ENCODE measurements at regions not wholly inside any gene's neighbourhood (a gene's known extent, or its start where the extent isn't known, plus 50 kb on each side); places are given as distances from the start of the nearest gene placed in this dataset.

DNA sequence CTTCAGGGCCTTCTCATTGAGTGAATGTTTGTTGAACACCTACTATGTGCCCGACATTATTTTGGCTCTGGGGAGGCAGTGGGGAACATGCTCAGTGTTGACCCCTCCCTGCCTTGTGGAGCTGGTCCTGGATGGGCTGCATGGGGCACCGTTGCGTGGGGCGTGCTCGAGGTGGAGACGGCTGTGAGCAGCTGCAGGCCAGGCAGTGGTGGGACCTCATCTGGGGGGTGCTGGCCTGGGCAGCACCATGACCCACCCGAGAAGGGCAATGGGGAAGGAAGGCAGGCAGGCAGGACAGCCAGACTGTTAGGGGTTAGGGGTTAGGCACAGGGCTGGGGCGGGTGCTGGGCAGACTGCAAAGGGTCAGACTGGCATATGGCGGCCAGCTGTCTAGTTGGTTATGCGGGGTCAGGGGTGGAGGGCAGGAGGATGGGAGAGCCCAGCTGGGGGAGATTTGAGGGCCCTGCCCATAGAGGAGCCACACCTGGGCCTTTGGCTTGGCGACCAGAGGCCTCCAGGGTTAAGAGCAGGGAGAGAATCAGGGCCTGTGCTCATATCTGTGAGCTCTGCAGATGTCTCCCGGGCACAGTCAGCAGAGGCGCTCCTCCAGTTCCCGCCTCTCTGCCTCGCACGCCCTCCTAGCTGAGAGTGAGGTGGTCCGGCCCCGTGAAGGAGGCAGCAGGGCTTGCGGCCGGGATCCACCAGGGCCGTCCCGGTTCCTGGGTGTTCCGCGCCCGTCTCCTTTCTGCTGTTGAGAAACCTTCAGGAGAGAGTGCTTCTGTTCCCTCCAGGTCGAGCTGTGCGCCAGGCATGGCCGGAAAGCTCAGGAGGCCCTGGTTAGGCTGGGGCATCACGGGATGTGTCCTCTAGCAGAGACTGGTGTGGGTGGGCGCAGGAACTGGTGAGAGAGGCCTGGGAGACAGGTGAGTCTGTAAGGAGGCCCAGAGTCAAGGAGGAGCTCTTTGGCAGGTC is 73.3 kb downstream of the RGS12 start:
- TF ChIP-seq, protein P1, sequence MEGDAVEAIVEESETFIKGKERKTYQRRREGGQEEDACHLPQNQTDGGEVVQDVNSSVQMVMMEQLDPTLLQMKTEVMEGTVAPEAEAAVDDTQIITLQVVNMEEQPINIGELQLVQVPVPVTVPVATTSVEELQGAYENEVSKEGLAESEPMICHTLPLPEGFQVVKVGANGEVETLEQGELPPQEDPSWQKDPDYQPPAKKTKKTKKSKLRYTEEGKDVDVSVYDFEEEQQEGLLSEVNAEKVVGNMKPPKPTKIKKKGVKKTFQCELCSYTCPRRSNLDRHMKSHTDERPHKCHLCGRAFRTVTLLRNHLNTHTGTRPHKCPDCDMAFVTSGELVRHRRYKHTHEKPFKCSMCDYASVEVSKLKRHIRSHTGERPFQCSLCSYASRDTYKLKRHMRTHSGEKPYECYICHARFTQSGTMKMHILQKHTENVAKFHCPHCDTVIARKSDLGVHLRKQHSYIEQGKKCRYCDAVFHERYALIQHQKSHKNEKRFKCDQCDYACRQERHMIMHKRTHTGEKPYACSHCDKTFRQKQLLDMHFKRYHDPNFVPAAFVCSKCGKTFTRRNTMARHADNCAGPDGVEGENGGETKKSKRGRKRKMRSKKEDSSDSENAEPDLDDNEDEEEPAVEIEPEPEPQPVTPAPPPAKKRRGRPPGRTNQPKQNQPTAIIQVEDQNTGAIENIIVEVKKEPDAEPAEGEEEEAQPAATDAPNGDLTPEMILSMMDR (IDR thresholded peaks at IDR 0.05) = no peak
- TF ChIP-seq EP300 (IDR thresholded peaks at IDR 0.05) (no peak), POLR2A (IDR thresholded peaks at IDR 0.05) (no peak), POLR2AphosphoS5 (IDR thresholded peaks at IDR 0.05) (no peak)

All from upper lobe of left lung (tissue), 4 donors.